ES-I3 (cell line): ENCODE measurements at regions not wholly inside any gene's neighbourhood (a gene's known extent, or its start where the extent isn't known, plus 50 kb on each side); places are given as distances from the start of the nearest gene placed in this dataset.

Source experiments
- H3K36me3 ChIP-seq: 2 replicates; pipeline ENCODE4 v1.6.1; 2013; ENCODE audit warnings: mild to moderate bottlenecking, low read length, control low read depth, moderate library complexity; ENCODE audit not compliant: insufficient read depth
- H3K4me1 ChIP-seq: 2 replicates; pipeline ENCODE4 v1.6.1; 2013; ENCODE audit warnings: mild to moderate bottlenecking, control low read depth, low read length; ENCODE audit not compliant: insufficient read depth
- H3K9ac ChIP-seq: 2 replicates; pipeline ENCODE4 v1.6.1; 2013; ENCODE audit warnings: low read depth, mild to moderate bottlenecking, low read length, moderate library complexity
- H3K9me3 ChIP-seq: 2 replicates; pipeline ENCODE4 v1.6.1; 2013; ENCODE audit warnings: mild to moderate bottlenecking, low read length, moderate library complexity; ENCODE audit not compliant: control insufficient read depth, insufficient read depth

- no peaks in the 10 kb centered on the region for H3K36me3 ChIP-seq
- H3K4me1 ChIP-seq, result peaks cover 8% of the 10 kb centered on the region
- H3K9ac ChIP-seq, result no peak overlapping the region
- H3K9me3 ChIP-seq, result no peaks in the 10 kb centered on the region
Observed at GRCh38 chrX:38879631-38880220, 78.5 kb downstream of the MID1IP1 start.

GRCh38 chrX:38880296-38880854, 79.1 kb downstream of the MID1IP1 start:
- Histone ChIP-seq H3K9me3 (no peaks in the 10 kb centered on the region), H3K36me3 (no peaks in the 10 kb centered on the region), H3K9ac (no peak overlapping the region), H3K4me1 (peaks cover 8% of the 10 kb centered on the region)

- H3K9me3 ChIP-seq, result no peaks in the 10 kb centered on the region
- H3K36me3 ChIP-seq, result no peaks in the 10 kb centered on the region
- H3K9ac ChIP-seq, result no peak overlapping the region
- peaks cover 8% of the 10 kb centered on the region for H3K4me1 ChIP-seq
Observed at GRCh38 chrX:38881066-38881465, 79.8 kb downstream of the MID1IP1 start.

- H3K9ac ChIP-seq, result no peak overlapping the region
- no peaks in the 10 kb centered on the region for H3K36me3 ChIP-seq
- H3K9me3 ChIP-seq, result no peaks in the 10 kb centered on the region
- peaks cover 8% of the 10 kb centered on the region for H3K4me1 ChIP-seq
Observed at GRCh38 chrX:38881727-38882126, 80.5 kb downstream of the MID1IP1 start.

- H3K4me1 ChIP-seq, result no peaks in the 10 kb centered on the region; the same call in 1 of the 2 replicates
- H3K9me3 ChIP-seq, result no peaks in the 10 kb centered on the region
- no peak overlapping the region for H3K9ac ChIP-seq
- H3K36me3 ChIP-seq, result no peaks in the 10 kb centered on the region
Observed at GRCh38 chrX:38882894-38883626, 81.8 kb downstream of the MID1IP1 start.

- Histone ChIP-seq H3K36me3 (no peaks in the 10 kb centered on the region), H3K9me3 (no peaks in the 10 kb centered on the region), H3K4me1 (no peaks in the 10 kb centered on the region), H3K9ac (no peak overlapping the region)
Observed at GRCh38 chrX:38886112-38886511, 84.9 kb downstream of the MID1IP1 start.

- H3K4me1 ChIP-seq, result peaks cover 9% of the 10 kb centered on the region
- no peak overlapping the region for H3K9ac ChIP-seq
- H3K9me3 ChIP-seq, result no peaks in the 10 kb centered on the region
- H3K36me3 ChIP-seq, result no peaks in the 10 kb centered on the region
Observed at GRCh38 chrX:38887222-38887621, 86.0 kb downstream of the MID1IP1 start.

- Histone ChIP-seq H3K4me1 (peaks cover 12% of the 10 kb centered on the region), H3K9ac (no peak overlapping the region), H3K9me3 (no peaks in the 10 kb centered on the region), H3K36me3 (no peaks in the 10 kb centered on the region)
Observed at GRCh38 chrX:38890326-38890725, 89.1 kb downstream of the MID1IP1 start.

GRCh38 chrX:38890963-38891362, 89.7 kb downstream of the MID1IP1 start:
- no peak overlapping the region for H3K9ac ChIP-seq

GRCh38 chrX:38891641-38892413, 90.6 kb downstream of the MID1IP1 start:
- peaks cover 12% of the 10 kb centered on the region for H3K4me1 ChIP-seq
- no peaks in the 10 kb centered on the region for H3K9me3 ChIP-seq
- no peak overlapping the region for H3K9ac ChIP-seq
- H3K36me3 ChIP-seq, result no peaks in the 10 kb centered on the region

More at GRCh38 chrX:38890963-38891362, 89.7 kb downstream of the MID1IP1 start:
- H3K4me1 ChIP-seq, result peaks cover 12% of the 10 kb centered on the region
- H3K36me3 ChIP-seq, result no peaks in the 10 kb centered on the region
- no peaks in the 10 kb centered on the region for H3K9me3 ChIP-seq

GRCh38 chrX:38893441-38893840, 92.2 kb downstream of the MID1IP1 start:
- Histone ChIP-seq H3K36me3 (no peaks in the 10 kb centered on the region), H3K4me1 (peaks cover 14% of the 10 kb centered on the region), H3K9ac (no peak overlapping the region), H3K9me3 (no peaks in the 10 kb centered on the region)

GRCh38 chrX:38895775-38896174, 94.5 kb downstream of the MID1IP1 start:
- peaks cover 17% of the 10 kb centered on the region for H3K4me1 ChIP-seq
- no peaks in the 10 kb centered on the region for H3K36me3 ChIP-seq
- H3K9me3 ChIP-seq, result no peaks in the 10 kb centered on the region
- no peak overlapping the region for H3K9ac ChIP-seq

GRCh38 chrX:38896724-38897298, 95.6 kb downstream of the MID1IP1 start:
- H3K36me3 ChIP-seq, result no peaks in the 10 kb centered on the region
- no peak overlapping the region for H3K9ac ChIP-seq
- no peaks in the 10 kb centered on the region for H3K9me3 ChIP-seq
- H3K4me1 ChIP-seq, result peaks cover 13% of the 10 kb centered on the region

GRCh38 chrX:38898261-38898660, 97.0 kb downstream of the MID1IP1 start:
- H3K36me3 ChIP-seq, result no peaks in the 10 kb centered on the region
- H3K9ac ChIP-seq, result no peak overlapping the region
- H3K4me1 ChIP-seq, result 0 out of 2 replicates have a peak, but pooled peaks cover 6% of the 10 kb centered on the region
- no peaks in the 10 kb centered on the region for H3K9me3 ChIP-seq
